ENCODE measurements at regions not wholly inside any gene's neighbourhood (a gene's known extent, or its start where the extent isn't known, plus 50 kb on each side); places are given as distances from the start of the nearest gene placed in this dataset.

GRCh38 chr13:84885868-84886267 lies 913.4 kb downstream of the SLITRK6 start:
- Histone ChIP-seq H3K4me3 (ENCODE audit: insufficient read depth, low read depth, low read length) (no peak overlapping the region), H3K27me3 (ENCODE audit: control insufficient read depth, insufficient read depth, low read length) (no peaks in the 10 kb centered on the region), H3K36me3 (replicated peaks; ENCODE audit: control insufficient read depth, insufficient read depth, low read length) (no peaks in the 10 kb centered on the region)
- DNase-seq, result no peak

GRCh38 chr13:84873951-84874350 lies 925.3 kb downstream of the SLITRK6 start:
- no peak for DNase-seq
- H3K27me3 ChIP-seq (ENCODE audit: control insufficient read depth, insufficient read depth, low read length), result no peaks in the 10 kb centered on the region
- H3K36me3 ChIP-seq (replicated peaks; ENCODE audit: control insufficient read depth, insufficient read depth, low read length), result no peaks in the 10 kb centered on the region
- H3K4me3 ChIP-seq (ENCODE audit: insufficient read depth, low read depth, low read length), result no peak overlapping the region

GRCh38 chr13:84870190-84870589 lies 929.0 kb downstream of the SLITRK6 start:
- no peak overlapping the region for H3K4me3 ChIP-seq (ENCODE audit: insufficient read depth, low read depth, low read length)
- H3K27me3 ChIP-seq (ENCODE audit: control insufficient read depth, insufficient read depth, low read length), result no peaks in the 10 kb centered on the region
- DNase-seq, result no peak
- H3K36me3 ChIP-seq (replicated peaks; ENCODE audit: control insufficient read depth, insufficient read depth, low read length), result no peaks in the 10 kb centered on the region

DNA sequence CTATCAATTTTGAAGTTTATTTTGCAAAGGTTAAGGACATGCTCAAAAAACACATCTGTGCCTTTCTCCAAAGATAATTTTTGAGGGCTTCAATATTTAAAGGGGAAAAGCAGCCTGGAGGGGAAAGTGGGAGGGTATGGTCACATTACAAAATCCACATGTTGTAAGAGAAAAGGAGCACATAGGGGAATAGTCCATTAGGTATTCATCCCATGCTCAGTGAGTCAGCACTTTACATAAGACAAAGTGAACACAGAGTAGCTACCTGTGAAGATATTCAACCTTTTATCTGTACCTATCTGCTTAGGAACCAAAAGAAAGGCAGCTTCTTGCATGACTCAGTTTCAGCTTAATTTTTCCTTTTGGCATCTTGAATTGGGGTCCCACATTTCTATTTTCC lies 932.0 kb downstream of the SLITRK6 start:
- Histone ChIP-seq H3K27me3 (ENCODE audit: control insufficient read depth, insufficient read depth, low read length) (no peaks in the 10 kb centered on the region), H3K36me3 (replicated peaks; ENCODE audit: control insufficient read depth, insufficient read depth, low read length) (no peaks in the 10 kb centered on the region), H3K4me3 (ENCODE audit: insufficient read depth, low read depth, low read length) (no peak overlapping the region)
- no peak for DNase-seq

- H3K27me3 ChIP-seq (ENCODE audit: control insufficient read depth, insufficient read depth, low read length), result no peaks in the 10 kb centered on the region
- H3K36me3 ChIP-seq (replicated peaks; ENCODE audit: control insufficient read depth, insufficient read depth, low read length), result no peaks in the 10 kb centered on the region
- no peak for DNase-seq
- no peak overlapping the region for H3K4me3 ChIP-seq (ENCODE audit: insufficient read depth, low read depth, low read length)
Observed at GRCh38 chr13:84865783-84866221, 933.4 kb downstream of the SLITRK6 start.

- Histone ChIP-seq H3K36me3 (replicated peaks; ENCODE audit: control insufficient read depth, insufficient read depth, low read length) (no peaks in the 10 kb centered on the region), H3K4me3 (ENCODE audit: insufficient read depth, low read depth, low read length) (no peak overlapping the region), H3K27me3 (ENCODE audit: control insufficient read depth, insufficient read depth, low read length) (no peaks in the 10 kb centered on the region)
- no peak for DNase-seq
Observed at GRCh38 chr13:84864341-84864740, 934.9 kb downstream of the SLITRK6 start.

DNA sequence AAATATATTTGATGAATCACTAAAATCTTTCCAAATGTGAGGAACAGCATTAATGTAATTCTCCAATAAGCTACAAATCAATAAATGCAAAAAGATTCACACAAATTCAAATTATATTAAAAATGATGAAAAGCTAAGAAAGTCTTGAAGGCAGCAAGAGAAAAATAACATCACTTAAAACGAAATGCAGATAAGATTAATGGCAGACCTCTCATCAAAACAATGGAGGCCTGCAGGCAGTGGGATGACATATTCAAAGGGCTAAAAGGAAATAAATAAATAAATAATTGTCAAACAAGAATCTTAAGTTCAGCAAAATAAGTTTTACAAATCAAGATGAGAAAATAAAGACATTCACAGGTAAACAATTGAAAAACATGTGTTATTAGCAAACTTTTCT lies 952.1 kb downstream of the SLITRK6 start:
- H3K36me3 ChIP-seq (replicated peaks; ENCODE audit: control insufficient read depth, insufficient read depth, low read length), result no peaks in the 10 kb centered on the region
- no peak overlapping the region for H3K4me3 ChIP-seq (ENCODE audit: insufficient read depth, low read depth, low read length)
- H3K27me3 ChIP-seq (ENCODE audit: control insufficient read depth, insufficient read depth, low read length), result no peaks in the 10 kb centered on the region
- DNase-seq, result no peak

GRCh38 chr13:84845907-84846619 lies 953.2 kb downstream of the SLITRK6 start:
- no peaks in the 10 kb centered on the region for H3K36me3 ChIP-seq (replicated peaks; ENCODE audit: control insufficient read depth, insufficient read depth, low read length)
- H3K4me3 ChIP-seq (ENCODE audit: insufficient read depth, low read depth, low read length), result no peak overlapping the region
- no peaks in the 10 kb centered on the region for H3K27me3 ChIP-seq (ENCODE audit: control insufficient read depth, insufficient read depth, low read length)
- DNase-seq, result no peak

DNA sequence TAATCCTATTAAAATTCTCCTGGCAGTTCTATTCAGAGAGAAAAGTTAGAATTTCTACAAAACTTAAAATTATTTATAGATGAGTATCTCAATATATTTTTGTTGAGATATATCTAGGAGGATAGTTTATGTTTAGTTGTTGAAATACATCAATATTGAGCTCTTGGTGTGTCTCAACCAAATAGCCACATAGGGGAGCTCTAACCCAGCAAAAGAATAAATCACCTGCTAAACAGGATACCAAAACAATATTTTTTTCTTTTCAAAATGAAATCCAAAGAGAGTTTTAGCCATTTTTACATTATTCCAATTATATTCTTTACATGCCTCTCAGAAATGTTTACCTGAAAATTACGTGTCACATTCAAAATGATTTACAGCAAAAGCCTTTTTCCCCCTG lies 954.7 kb downstream of the SLITRK6 start:
- Histone ChIP-seq H3K27me3 (ENCODE audit: control insufficient read depth, insufficient read depth, low read length) (no peaks in the 10 kb centered on the region), H3K36me3 (replicated peaks; ENCODE audit: control insufficient read depth, insufficient read depth, low read length) (no peaks in the 10 kb centered on the region), H3K4me3 (ENCODE audit: insufficient read depth, low read depth, low read length) (no peak overlapping the region)
- no peak for DNase-seq

DNA sequence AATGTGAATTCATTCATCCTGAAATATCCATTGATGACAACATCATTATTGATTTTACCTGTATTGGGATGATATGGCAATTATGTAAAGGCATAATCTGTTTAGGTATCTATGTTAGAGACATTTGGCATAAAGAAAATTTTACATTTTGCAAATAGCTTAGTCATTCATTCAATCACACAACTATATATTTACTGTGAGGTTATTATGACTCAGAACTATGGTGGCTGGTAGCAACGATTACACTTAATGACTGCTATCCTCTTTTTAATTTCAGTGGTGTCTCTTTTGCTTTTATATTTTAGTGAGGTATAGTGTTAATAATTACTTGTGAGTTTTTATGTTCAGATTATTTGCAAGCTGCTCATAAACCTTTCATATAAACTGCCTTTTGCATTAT lies 955.9 kb downstream of the SLITRK6 start:
- Histone ChIP-seq H3K36me3 (replicated peaks; ENCODE audit: control insufficient read depth, insufficient read depth, low read length) (no peaks in the 10 kb centered on the region), H3K4me3 (ENCODE audit: insufficient read depth, low read depth, low read length) (no peak overlapping the region), H3K27me3 (ENCODE audit: control insufficient read depth, insufficient read depth, low read length) (no peaks in the 10 kb centered on the region)
- no peak for DNase-seq

DNA sequence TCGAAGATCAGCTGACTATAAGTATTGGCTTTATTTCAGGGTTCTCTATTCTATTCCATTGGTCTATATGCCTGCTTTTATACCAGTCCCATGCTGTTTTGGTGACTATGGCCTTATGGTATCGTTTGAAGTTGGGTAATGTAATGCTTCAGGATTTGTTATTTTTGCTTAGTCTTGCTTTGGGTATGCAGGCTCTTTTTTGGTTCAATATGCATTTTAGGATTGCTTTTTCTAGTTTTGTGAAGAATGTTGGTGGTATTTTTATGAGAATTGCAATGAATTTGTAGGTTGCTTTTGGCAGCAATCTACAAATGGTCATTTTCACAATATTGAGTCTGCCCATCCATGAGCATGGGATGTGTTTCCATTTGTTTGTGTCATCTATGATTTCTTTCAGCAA lies 951.9 kb upstream of the SLITRK1 start:
- no peak overlapping the region for H3K4me3 ChIP-seq (ENCODE audit: insufficient read depth, low read depth, low read length)
- no peak for DNase-seq
- no peaks in the 10 kb centered on the region for H3K27me3 ChIP-seq (ENCODE audit: control insufficient read depth, insufficient read depth, low read length)
- no peaks in the 10 kb centered on the region for H3K36me3 ChIP-seq (replicated peaks; ENCODE audit: control insufficient read depth, insufficient read depth, low read length)

GRCh38 chr13:84831666-84832657 lies 949.7 kb upstream of the SLITRK1 start:
- no peaks in the 10 kb centered on the region for H3K27me3 ChIP-seq (ENCODE audit: control insufficient read depth, insufficient read depth, low read length)
- DNase-seq, result peak; percentile 14
- H3K36me3 ChIP-seq (replicated peaks; ENCODE audit: control insufficient read depth, insufficient read depth, low read length), result no peaks in the 10 kb centered on the region
- H3K4me3 ChIP-seq (ENCODE audit: insufficient read depth, low read depth, low read length), result no peak overlapping the region

DNA sequence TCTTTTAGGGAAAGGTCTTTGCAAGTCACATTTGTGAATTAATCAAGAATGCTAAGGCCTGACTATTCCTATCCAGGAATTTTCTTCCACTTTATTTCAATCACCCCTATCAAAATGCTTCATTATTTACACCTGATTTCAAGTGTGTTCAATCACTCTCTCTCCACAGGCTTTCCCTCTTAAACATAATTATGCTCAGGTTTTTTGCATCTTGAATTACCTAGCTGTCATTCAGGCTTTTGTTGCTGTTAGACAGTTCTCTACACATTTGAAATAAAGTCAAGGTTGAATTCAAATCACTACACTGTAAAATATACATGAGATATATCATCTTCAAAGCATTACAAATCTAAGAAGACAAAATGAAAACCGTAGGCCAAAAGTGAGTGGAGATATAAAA lies 941.3 kb upstream of the SLITRK1 start:
- no peak overlapping the region for H3K4me3 ChIP-seq (ENCODE audit: insufficient read depth, low read depth, low read length)
- no peaks in the 10 kb centered on the region for H3K36me3 ChIP-seq (replicated peaks; ENCODE audit: control insufficient read depth, insufficient read depth, low read length)
- no peaks in the 10 kb centered on the region for H3K27me3 ChIP-seq (ENCODE audit: control insufficient read depth, insufficient read depth, low read length)
- no peak for DNase-seq

GRCh38 chr13:84821261-84821660 lies 939.0 kb upstream of the SLITRK1 start:
- DNase-seq, result no peak
- no peak overlapping the region for H3K4me3 ChIP-seq (ENCODE audit: insufficient read depth, low read depth, low read length)
- no peaks in the 10 kb centered on the region for H3K27me3 ChIP-seq (ENCODE audit: control insufficient read depth, insufficient read depth, low read length)
- H3K36me3 ChIP-seq (replicated peaks; ENCODE audit: control insufficient read depth, insufficient read depth, low read length), result no peaks in the 10 kb centered on the region

- Histone ChIP-seq H3K27me3 (ENCODE audit: control insufficient read depth, insufficient read depth, low read length) (no peaks in the 10 kb centered on the region), H3K36me3 (replicated peaks; ENCODE audit: control insufficient read depth, insufficient read depth, low read length) (no peaks in the 10 kb centered on the region), H3K4me3 (ENCODE audit: insufficient read depth, low read depth, low read length) (no peak overlapping the region)
- no peak for DNase-seq
Observed at GRCh38 chr13:84816567-84817105, 934.4 kb upstream of the SLITRK1 start.
